ENCODE measurements at regions not wholly inside any gene's neighbourhood (a gene's known extent, or its start where the extent isn't known, plus 50 kb on each side); places are given as distances from the start of the nearest gene placed in this dataset.
"Not testable (repeated sequence)": the region's sequence is repeated elsewhere in the genome, so short reads cannot be mapped to it uniquely, and the experiment has no call there.

GRCh38 chr5:154542000-154542399 is 64.0 kb upstream of the HAND1 start:
- DNase-seq: no peak

GRCh38 chr5:154541553-154541952 is 63.5 kb upstream of the HAND1 start:
- DNase-seq: no peak

GRCh38 chr5:154540600-154540999 is 62.6 kb upstream of the HAND1 start:
- no peak for DNase-seq

GRCh38 chr5:154538492-154538891 is 60.5 kb upstream of the HAND1 start:
- DNase-seq: no peak

GRCh38 chr5:154536439-154536838 is 58.4 kb upstream of the HAND1 start:
- DNase-seq: not testable (repeated sequence)

GRCh38 chr5:154535535-154535934 is 57.5 kb upstream of the HAND1 start:
- DNase-seq: no peak

- DNase-seq: no peak
Observed at GRCh38 chr5:154534457-154535050, 56.5 kb upstream of the HAND1 start.

GRCh38 chr5:154529282-154529681 is 51.3 kb upstream of the HAND1 start:
- DNase-seq: no peak

GRCh38 chr5:154528005-154528594 is 50.1 kb upstream of the HAND1 start:
- DNase-seq: no peak
